GM12878 (cell line): ENCODE measurements at regions not wholly inside any gene's neighbourhood (a gene's known extent, or its start where the extent isn't known, plus 50 kb on each side); places are given as distances from the start of the nearest gene placed in this dataset.

ENCODE experiments used
- CREB1 ChIP-seq: IDR thresholded peaks from 2 replicates; pipeline ENCODE4 v1.6.1; 2012; ENCODE audit warnings: low read depth, mild to moderate bottlenecking, inconsistent platforms
- CTCF ChIP-seq, 3 experiments: IDR thresholded peaks in 2 of 3; conservative IDR thresholded peaks in 1 of 3; 2 replicates each; pipeline ENCODE4 v1.5.1; 2011; ENCODE audit warnings: low read depth in 3 of 3, low read length in 3 of 3, mild to moderate bottlenecking in 3 of 3, control low read depth in 2 of 3, moderate library complexity in 2 of 3, inconsistent platforms in 1 of 3, mixed read lengths in 1 of 3; ENCODE audit not compliant: control insufficient read depth in 2 of 3, insufficient read depth in 1 of 3; ENCODE audit errors: extremely low read depth in 1 of 3
- E2F8 ChIP-seq: fragments of 450-650 bp; IDR thresholded peaks from 2 replicates; pipeline ENCODE4 v1.6.1; 2018; ENCODE audit warnings: mild to moderate bottlenecking, low read depth, moderate library complexity; ENCODE audit not compliant: partially characterized antibody
- EZH2 ChIP-seq: IDR thresholded peaks from 2 replicates; pipeline ENCODE4 v1.6.1; 2012; ENCODE audit warnings: low read depth, mild to moderate bottlenecking, control low read depth, inconsistent platforms, low read length, borderline replicate concordance; ENCODE audit not compliant: control insufficient read depth
- JUND ChIP-seq: IDR thresholded peaks from 2 replicates; pipeline ENCODE4 v1.6.1; 2012; ENCODE audit warnings: low read depth, mild to moderate bottlenecking, low read length, improper control_type of control experiment, moderate library complexity
- PBX3 ChIP-seq: IDR thresholded peaks from 2 replicates; pipeline ENCODE4 v1.6.1; 2011; ENCODE audit warnings: mild to moderate bottlenecking, low read depth, low read length, moderate library complexity; ENCODE audit not compliant: insufficient replicate concordance
- PKNOX1 ChIP-seq: fragments of 450-650 bp; IDR thresholded peaks from 2 replicates; pipeline ENCODE4 v1.6.1; 2016; ENCODE audit warnings: mild to moderate bottlenecking
- TBL1XR1 ChIP-seq: IDR thresholded peaks from 2 replicates; pipeline ENCODE4 v1.6.1; 2012; ENCODE audit warnings: low read depth, low read length, improper control_type of control experiment
- ZBED1 ChIP-seq: IDR thresholded peaks from 2 replicates; pipeline ENCODE4 v1.6.1; 2016; ENCODE audit warnings: borderline replicate concordance

- no peak for TF ChIP-seq PBX3
- no peak for TF ChIP-seq EZH2
- TF ChIP-seq E2F8, result no peak
- TF ChIP-seq CTCF (IDR thresholded peaks at IDR 0.05 in 2 of 3, conservative IDR thresholded peaks at IDR 0.05 in 1 of 3; ENCODE audit: control insufficient read depth in 2 of 3, extremely low read depth in 1 of 3, insufficient read depth in 1 of 3, low read depth in 3 of 3, low read length in 3 of 3), result no peak
- TF ChIP-seq ZBED1, result no peak
- no peak for TF ChIP-seq CREB1
- TF ChIP-seq PKNOX1, result no peak
- TF ChIP-seq TBL1XR1, result no peak
- no peak for TF ChIP-seq JUND
Observed at GRCh38 chr5:57608542-57608941, 125.9 kb upstream of the ACTBL2 start.
